ENCODE measurements at regions not wholly inside any gene's neighbourhood (a gene's known extent, or its start where the extent isn't known, plus 50 kb on each side); places are given as distances from the start of the nearest gene placed in this dataset.

- Histone ChIP-seq H3K27me3 (ENCODE audit: control insufficient read depth, insufficient read depth, low read length) (no peaks in the 10 kb centered on the region), H3K9me3 (ENCODE audit: control insufficient read depth, insufficient read depth, low read length) (peaks cover 4% of the 10 kb centered on the region), H3K27ac (ENCODE audit: low read depth, low read length) (no peak overlapping the region), H3K4me3 (ENCODE audit: low read depth, low read length) (no peak overlapping the region)
- no peak for TF ChIP-seq CTCF (IDR thresholded peaks at IDR 0.05; ENCODE audit: low read depth, low read length)
- DNase-seq (ENCODE audit: low read depth, low spot score) = no peak
- ChIA-PET CTCF (no interaction called here), POLR2A (no interaction called here)
These were observed 726.7 kb downstream of the PCDH18 start for GRCh38 chr4:136805617-136806016.

GRCh38 chr4:136803433-136803832, 728.9 kb downstream of the PCDH18 start:
- Histone ChIP-seq H3K4me3 (ENCODE audit: low read depth, low read length) (no peak overlapping the region), H3K9me3 (ENCODE audit: control insufficient read depth, insufficient read depth, low read length) (peaks cover 3% of the 10 kb centered on the region; the same call in 1 of the 2 replicates), H3K27me3 (ENCODE audit: control insufficient read depth, insufficient read depth, low read length) (no peaks in the 10 kb centered on the region), H3K27ac (ENCODE audit: low read depth, low read length) (no peak overlapping the region)
- no peak for TF ChIP-seq CTCF (IDR thresholded peaks at IDR 0.05; ENCODE audit: low read depth, low read length)
- CTCF ChIA-PET = no interaction called here
- POLR2A ChIA-PET = no interaction called here
- no peak for DNase-seq (ENCODE audit: low read depth, low spot score)

DNA sequence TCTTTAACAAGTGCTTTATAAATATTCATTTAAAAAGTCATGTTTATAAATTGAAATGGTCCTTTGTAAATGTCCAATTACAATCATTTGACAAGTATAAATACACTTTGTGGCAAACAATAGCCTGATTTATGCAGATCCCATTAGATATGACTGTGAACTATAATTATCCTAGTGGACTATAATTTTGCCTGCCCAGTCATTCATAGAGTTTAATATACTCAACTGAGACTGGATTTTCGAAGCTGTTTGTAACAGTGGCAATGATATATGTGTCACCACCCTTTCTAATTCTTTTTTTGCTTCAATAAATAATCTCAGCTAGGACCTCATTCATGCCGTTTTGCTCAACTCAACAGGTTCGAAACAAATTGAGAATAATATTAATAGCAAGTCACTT, 732.0 kb downstream of the PCDH18 start:
- no peak for TF ChIP-seq CTCF (IDR thresholded peaks at IDR 0.05; ENCODE audit: low read depth, low read length)

DNA sequence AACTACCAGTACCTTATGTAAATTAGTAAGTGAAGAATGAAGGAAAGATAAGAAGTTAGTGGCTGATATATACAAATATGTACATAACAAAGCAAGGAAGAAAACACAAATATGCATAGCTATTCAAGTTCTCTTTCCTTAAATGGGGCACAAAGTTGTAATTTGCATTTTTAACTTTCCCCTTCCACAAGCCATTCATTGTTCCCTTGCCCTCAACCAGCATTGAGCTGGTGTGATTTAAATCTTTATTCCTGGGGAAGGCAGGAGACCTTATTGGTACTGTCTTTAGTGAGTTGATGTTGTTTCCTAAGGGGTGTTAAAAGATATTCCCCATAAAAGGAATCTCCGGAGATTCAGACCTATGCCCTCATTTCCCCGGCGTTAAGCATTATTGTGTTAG, 735.3 kb downstream of the PCDH18 start:
- Histone ChIP-seq H3K27ac (ENCODE audit: low read depth, low read length) (no peak overlapping the region), H3K27me3 (ENCODE audit: control insufficient read depth, insufficient read depth, low read length) (no peaks in the 10 kb centered on the region), H3K9me3 (ENCODE audit: control insufficient read depth, insufficient read depth, low read length) (no peaks in the 10 kb centered on the region), H3K4me3 (ENCODE audit: low read depth, low read length) (no peak overlapping the region)
- ChIA-PET CTCF (no interaction called here), POLR2A (no interaction called here)
- TF ChIP-seq CTCF (IDR thresholded peaks at IDR 0.05; ENCODE audit: low read depth, low read length) = no peak
- DNase-seq (ENCODE audit: low read depth, low spot score) = no peak

More for the DNA sequence above, 732.0 kb downstream of the PCDH18 start:
- Histone ChIP-seq H3K27ac (ENCODE audit: low read depth, low read length) (no peak overlapping the region), H3K9me3 (ENCODE audit: control insufficient read depth, insufficient read depth, low read length) (no peaks in the 10 kb centered on the region), H3K27me3 (ENCODE audit: control insufficient read depth, insufficient read depth, low read length) (no peaks in the 10 kb centered on the region), H3K4me3 (ENCODE audit: low read depth, low read length) (no peak overlapping the region)
- CTCF ChIA-PET = no interaction called here
- POLR2A ChIA-PET = no interaction called here
- DNase-seq (ENCODE audit: low read depth, low spot score) = no peak

- H3K27me3 ChIP-seq (ENCODE audit: control insufficient read depth, insufficient read depth, low read length) = no peaks in the 10 kb centered on the region
- no peak overlapping the region for H3K27ac ChIP-seq (ENCODE audit: low read depth, low read length)
- no peak for DNase-seq (ENCODE audit: low read depth, low spot score)
- POLR2A ChIA-PET = no interaction called here
- CTCF ChIA-PET = no interaction called here
- TF ChIP-seq CTCF (IDR thresholded peaks at IDR 0.05; ENCODE audit: low read depth, low read length) = no peak
- H3K4me3 ChIP-seq (ENCODE audit: low read depth, low read length) = no peak overlapping the region
- no peaks in the 10 kb centered on the region for H3K9me3 ChIP-seq (ENCODE audit: control insufficient read depth, insufficient read depth, low read length)
These were observed 738.4 kb downstream of the PCDH18 start for GRCh38 chr4:136793848-136794247.
